Glomerular visceral epithelial cell (primary cell): ENCODE measurements at regions not wholly inside any gene's neighbourhood (a gene's known extent, or its start where the extent isn't known, plus 50 kb on each side); places are given as distances from the start of the nearest gene placed in this dataset.
A peak's percentile ranks its signal among the peaks of the same experiment; 100 is the strongest.
"Not testable (repeated sequence)": the region's sequence is repeated elsewhere in the genome, so short reads cannot be mapped to it uniquely, and the experiment has no call there.

ENCODE experiments used
- DNase-seq: peaks from one replicate; pipeline ENCODE4 v3.0.0-alpha.2; 2016; ENCODE audit errors: extremely low spot score

- DNase-seq, result no peak
Observed at GRCh38 chr6:78583079-78583478, 284.3 kb upstream of the IRAK1BP1 start.

DNA sequence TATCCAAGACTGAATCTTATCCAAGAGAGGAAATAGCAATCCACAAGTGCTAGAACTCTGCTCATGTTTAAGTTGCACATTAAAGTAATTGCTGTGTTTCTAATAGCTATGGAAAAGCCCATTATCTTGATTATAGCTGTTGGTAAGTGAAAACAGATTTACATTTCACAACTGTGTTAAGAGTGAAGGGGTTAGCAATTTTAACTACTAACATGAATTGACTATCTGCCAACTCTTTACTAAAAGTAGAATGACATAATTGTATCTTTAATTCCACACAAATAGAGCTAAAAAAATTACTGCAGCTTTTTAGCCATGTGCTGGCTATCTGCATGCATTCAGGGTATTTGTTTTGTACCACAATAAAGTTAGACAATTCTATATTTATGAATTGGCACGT lies 277.9 kb upstream of the IRAK1BP1 start:
- DNase-seq, result no peak

DNA sequence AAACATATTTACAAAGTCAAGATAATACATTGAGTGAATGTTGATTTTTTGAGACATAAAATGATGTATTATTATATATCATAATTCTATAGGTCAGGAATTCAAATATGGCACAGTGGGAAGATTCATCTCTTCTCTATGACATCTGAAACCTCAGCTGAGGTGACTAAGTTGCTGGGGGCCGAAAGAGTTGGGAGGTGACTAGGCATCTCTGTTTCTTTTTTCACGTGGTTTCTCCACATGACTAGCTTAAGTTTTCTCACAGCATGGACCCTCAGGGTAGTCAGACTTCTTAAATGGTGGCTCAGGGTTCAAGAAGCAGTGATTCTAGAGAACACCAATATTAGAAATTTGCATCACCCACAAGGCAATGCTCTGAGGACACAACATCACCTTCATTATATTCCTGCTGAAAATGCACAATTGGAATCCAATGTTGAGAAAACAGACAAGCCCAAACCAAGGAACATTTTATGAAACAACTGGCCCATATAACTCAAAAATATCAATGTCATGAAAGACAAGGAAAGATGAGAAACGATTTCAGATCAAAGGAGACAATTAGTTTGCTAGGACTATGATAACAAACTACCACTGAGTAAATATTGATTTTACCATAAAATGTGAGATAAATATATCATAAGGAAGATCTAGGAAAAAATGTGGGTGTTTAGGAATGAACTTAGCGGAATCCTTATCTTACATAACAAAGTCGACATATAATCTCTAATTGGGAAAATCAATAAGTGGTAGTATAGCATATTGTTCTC lies 273.3 kb upstream of the IRAK1BP1 start:
- DNase-seq, result no peak

GRCh38 chr6:78594668-78595066 lies 272.7 kb upstream of the IRAK1BP1 start:
- no peak for DNase-seq

DNA sequence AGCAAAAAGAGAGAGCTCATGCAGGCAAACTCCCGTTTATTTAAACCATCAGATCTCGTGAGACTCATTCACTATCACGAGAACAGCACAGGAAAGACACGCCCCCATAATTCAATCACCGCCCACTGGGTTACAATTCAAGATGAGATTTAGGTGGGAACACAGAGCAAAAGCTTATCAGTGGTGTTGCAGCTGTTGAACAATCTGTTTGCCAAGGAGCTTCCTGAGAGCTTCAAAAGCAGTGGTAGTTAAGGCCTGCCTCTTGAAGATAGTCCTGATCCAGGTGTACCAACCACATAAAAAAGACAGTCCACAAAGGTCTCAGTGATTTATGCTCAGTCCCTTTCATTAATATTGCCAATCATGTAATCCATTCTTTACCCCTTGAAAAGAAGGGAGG lies 269.4 kb upstream of the IRAK1BP1 start:
- no peak for DNase-seq

GRCh38 chr6:78598966-78599365 lies 268.4 kb upstream of the IRAK1BP1 start:
- DNase-seq, result peak; percentile 97

DNA sequence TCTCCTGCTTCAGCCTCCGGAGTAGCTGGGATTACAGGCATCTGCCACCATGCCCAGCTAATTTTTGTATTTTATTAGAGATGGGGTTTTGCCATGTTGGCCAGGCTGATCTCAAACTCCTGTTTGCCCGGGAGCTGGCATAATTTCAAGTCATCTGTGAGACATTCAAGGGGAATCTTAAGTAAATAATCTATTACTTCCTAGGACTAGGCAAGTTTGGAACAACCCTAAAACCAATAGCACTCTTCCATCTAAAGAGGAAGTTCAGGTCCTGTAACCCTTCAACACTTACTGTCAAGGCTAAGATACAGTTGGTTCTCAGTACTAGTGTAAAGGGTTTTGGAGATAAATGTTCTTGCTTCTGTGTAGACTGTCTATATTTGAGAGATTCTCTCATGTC lies 267.8 kb upstream of the IRAK1BP1 start:
- DNase-seq, result peak; percentile 20

- peak; percentile 41 for DNase-seq
Observed at GRCh38 chr6:78605909-78606446, 261.4 kb upstream of the IRAK1BP1 start.

GRCh38 chr6:78607189-78607588 lies 260.2 kb upstream of the IRAK1BP1 start:
- DNase-seq, result peak; percentile 24

DNA sequence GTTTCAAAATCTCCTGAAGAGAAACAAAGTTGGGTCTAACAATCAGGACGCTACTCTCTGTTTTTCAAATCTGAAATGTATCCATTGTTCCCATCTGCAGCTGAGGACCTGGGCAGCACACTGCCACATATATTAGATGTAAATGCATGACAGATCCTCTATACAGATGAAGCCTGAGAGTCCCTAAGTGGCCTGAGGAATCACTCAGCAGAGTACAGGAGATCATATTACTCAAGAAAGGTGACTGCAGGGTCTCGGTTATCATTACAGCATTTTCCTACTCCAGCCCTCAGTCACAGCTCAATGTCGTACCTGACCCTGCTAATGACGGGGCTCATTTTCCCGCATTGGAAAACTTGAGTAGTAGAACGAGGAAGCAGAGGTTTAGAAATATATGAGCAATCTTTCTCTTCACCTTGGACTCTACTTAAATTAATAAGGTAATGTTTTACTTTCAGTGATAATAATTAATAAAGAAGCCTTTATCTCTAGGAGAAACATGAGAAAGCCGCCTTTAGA lies 256.2 kb upstream of the IRAK1BP1 start:
- DNase-seq, result no peak

DNA sequence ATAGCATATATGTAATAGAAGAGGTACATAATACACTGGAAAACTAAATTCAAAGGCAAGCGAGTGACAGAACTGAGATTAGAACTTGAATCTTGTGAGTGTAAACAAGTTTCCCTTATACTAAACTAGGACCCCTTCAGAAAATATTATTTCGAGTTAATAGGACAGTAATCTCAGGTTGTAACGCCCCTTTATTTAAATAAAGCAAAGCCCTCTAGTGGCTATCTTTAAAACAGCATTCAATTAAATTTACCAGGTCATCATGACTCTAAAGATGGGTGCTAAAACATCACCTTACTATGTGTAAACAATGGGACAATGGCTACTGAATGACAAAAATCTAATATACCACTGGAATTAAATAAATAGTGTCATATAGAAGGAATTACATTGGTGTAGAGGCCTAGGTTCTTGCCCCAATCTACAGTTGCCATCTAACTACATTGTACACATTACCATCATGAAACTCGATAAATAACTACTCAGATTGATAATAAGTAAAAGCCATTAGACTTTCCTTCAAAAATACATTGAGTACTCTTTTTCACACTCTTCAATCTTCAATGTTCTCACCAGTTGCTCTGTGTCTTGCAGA lies 255.4 kb upstream of the IRAK1BP1 start:
- no peak for DNase-seq

- DNase-seq, result no peak
Observed at GRCh38 chr6:78614961-78615360, 252.4 kb upstream of the IRAK1BP1 start.

- DNase-seq, result no peak
Observed at GRCh38 chr6:78615430-78615904, 251.9 kb upstream of the IRAK1BP1 start.

DNA sequence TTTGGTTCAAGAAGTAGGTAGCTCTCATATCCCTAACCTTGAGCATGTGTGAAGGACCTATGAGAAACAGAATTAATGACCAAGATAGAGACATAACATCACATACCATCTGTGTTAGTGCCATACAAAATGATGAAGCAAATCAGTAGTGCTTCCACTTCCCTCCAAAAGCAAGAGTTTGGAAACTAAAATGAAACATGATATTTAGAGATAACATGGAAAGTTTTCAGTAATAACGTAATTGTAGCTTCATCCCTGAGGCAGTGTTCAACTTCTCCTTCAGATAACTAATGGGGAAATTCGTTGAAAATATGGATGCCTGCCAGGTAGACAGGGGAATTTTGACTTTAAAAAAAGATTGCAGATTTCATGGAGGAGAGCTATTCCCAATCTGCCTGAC lies 248.4 kb upstream of the IRAK1BP1 start:
- DNase-seq, result no peak

DNA sequence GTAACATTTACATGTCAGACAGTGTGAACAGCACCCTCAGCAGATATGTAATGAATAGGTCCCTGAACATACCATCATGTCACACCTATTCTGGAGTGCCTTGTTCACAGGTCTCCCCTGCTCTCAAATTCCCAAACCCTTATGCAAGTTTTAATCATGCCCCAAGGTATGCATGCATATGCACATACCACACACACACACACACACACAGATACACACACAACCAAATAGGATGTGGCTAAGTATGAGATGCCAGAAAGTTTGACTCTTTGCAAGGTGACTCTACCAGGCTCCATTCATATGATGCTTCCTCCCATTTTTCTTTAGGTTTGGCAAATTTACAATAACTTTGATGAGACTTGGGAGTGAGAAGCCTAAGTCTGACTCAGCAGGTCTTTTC lies 243.8 kb upstream of the IRAK1BP1 start:
- DNase-seq, result no peak

GRCh38 chr6:78629154-78629721 lies 238.1 kb upstream of the IRAK1BP1 start:
- no peak for DNase-seq

GRCh38 chr6:78629836-78630235 lies 237.5 kb upstream of the IRAK1BP1 start:
- DNase-seq, result no peak

DNA sequence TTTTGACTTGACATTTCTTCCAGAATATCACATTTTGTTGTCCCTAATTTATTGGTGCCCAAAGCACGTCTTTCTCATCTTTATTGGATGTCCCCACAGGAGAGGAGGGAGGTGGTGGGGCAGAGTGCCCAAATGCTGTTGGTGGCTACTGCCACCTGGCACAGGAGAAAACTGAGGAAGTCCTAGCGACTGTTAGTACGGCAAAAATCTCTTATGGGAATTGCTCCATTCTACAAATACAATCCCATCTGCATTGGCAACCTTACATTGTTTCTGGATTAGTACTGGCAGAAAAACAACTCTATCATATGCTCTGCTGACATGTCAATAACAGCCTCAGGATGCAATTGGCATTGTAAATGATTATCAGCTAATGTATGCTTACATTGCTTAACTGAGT lies 235.4 kb upstream of the IRAK1BP1 start:
- no peak for DNase-seq

GRCh38 chr6:78639111-78640110 lies 227.9 kb upstream of the IRAK1BP1 start:
- no peak for DNase-seq

GRCh38 chr6:78643976-78644375 lies 223.4 kb upstream of the IRAK1BP1 start:
- not testable (repeated sequence) for DNase-seq
